BJ (cell line): ENCODE measurements at regions not wholly inside any gene's neighbourhood (a gene's known extent, or its start where the extent isn't known, plus 50 kb on each side); places are given as distances from the start of the nearest gene placed in this dataset.

Experiments used
- CTCF ChIA-PET: fragments of 350-600 bp; formaldehyde crosslinking; extraction: SDS; loops from one replicate; lab custom pipeline; 2021; ENCODE audit warnings: antibody characterized with exemption, inconsistent platforms; lab: Yijun Ruan, JAX
- POLR2A ChIA-PET: fragments of 300-600 bp; sonication (Branson Sonifier 250); formaldehyde crosslinking; extraction: SDS; loops from one replicate; lab custom pipeline; 2021; ENCODE audit warnings: antibody characterized with exemption; lab: Charles Lee
- DNase-seq: peaks from one replicate; pipeline ENCODE4 v3.0.0-alpha.2; 2011; ENCODE audit warnings: low read depth
- H3K27me3 ChIP-seq: 2 replicates; pipeline ENCODE4 v1.6.0; 2011; ENCODE audit warnings: low read length; ENCODE audit not compliant: control insufficient read depth, insufficient read depth
- H3K36me3 ChIP-seq: 2 replicates; pipeline ENCODE4 v1.5.1; 2011; ENCODE audit warnings: low read length; ENCODE audit not compliant: control insufficient read depth, insufficient read depth
- H3K4me3 ChIP-seq: 2 replicates; pipeline ENCODE4 v1.5.1; 2011; ENCODE audit warnings: low read depth, mild to moderate bottlenecking, control low read depth, low read length
- CTCF ChIP-seq: IDR thresholded peaks from 2 replicates; pipeline ENCODE4 v1.5.1; 2011; ENCODE audit warnings: low read depth, mild to moderate bottlenecking, control low read depth, inconsistent platforms, low read length, moderate library complexity; ENCODE audit not compliant: insufficient read depth

- CTCF ChIA-PET: no interaction called here
- DNase-seq: no peak
- no peak for TF ChIP-seq CTCF
Observed at GRCh38 chr1:113192980-113193379, 120.0 kb downstream of the LRIG2 start.

GRCh38 chr1:113194846-113195830 lies 122.1 kb downstream of the LRIG2 start:
- POLR2A ChIA-PET: no interaction called here
- DNase-seq: no peak
- no peak for TF ChIP-seq CTCF
- H3K4me3 ChIP-seq: no peak overlapping the region
- H3K36me3 ChIP-seq: no peaks in the 10 kb centered on the region
- no peaks in the 10 kb centered on the region for H3K27me3 ChIP-seq
- CTCF ChIA-PET: no interaction called here

More at GRCh38 chr1:113192980-113193379, 120.0 kb downstream of the LRIG2 start:
- POLR2A ChIA-PET: no interaction called here
- peaks cover under 1% of the 10 kb centered on the region; the same call in 1 of the 2 replicates for H3K27me3 ChIP-seq
- no peak overlapping the region for H3K4me3 ChIP-seq
- no peaks in the 10 kb centered on the region for H3K36me3 ChIP-seq

- Histone ChIP-seq H3K4me3 (no peak overlapping the region), H3K36me3 (no peaks in the 10 kb centered on the region), H3K27me3 (no peaks in the 10 kb centered on the region)
- CTCF ChIA-PET: interaction anchor here (0.9 kb wide), 2 partner anchors 14 to 15 kb away, joined by 3 read pairs; no protein-coding TSS in a partner anchor
- TF ChIP-seq CTCF: no peak
- POLR2A ChIA-PET: no interaction called here
- DNase-seq: no peak
Observed at GRCh38 chr1:113197719-113198330, 124.8 kb downstream of the LRIG2 start.

- H3K4me3 ChIP-seq: no peak overlapping the region
- DNase-seq: no peak
- no peaks in the 10 kb centered on the region for H3K36me3 ChIP-seq
- ChIA-PET CTCF (no interaction called here), POLR2A (no interaction called here)
- TF ChIP-seq CTCF: no peak
- H3K27me3 ChIP-seq: no peaks in the 10 kb centered on the region
Observed at GRCh38 chr1:113198806-113199205, 125.8 kb downstream of the LRIG2 start.

GRCh38 chr1:113199760-113200455 lies 126.9 kb downstream of the LRIG2 start:
- H3K27me3 ChIP-seq: no peaks in the 10 kb centered on the region
- TF ChIP-seq CTCF: no peak
- ChIA-PET CTCF (no interaction called here), POLR2A (no interaction called here)
- DNase-seq: no peak
- H3K36me3 ChIP-seq: no peaks in the 10 kb centered on the region
- H3K4me3 ChIP-seq: no peak overlapping the region
